NT2/D1 (cell line): ENCODE measurements at regions not wholly inside any gene's neighbourhood (a gene's known extent, or its start where the extent isn't known, plus 50 kb on each side); places are given as distances from the start of the nearest gene placed in this dataset.

ENCODE experiments used
- SUZ12 ChIP-seq: IDR thresholded peaks from 2 replicates; pipeline ENCODE4 v1.6.1; 2011; ENCODE audit not compliant: insufficient read length, insufficient read depth; ENCODE audit errors: extremely low read depth
- YY1 ChIP-seq: IDR thresholded peaks from 2 replicates; pipeline ENCODE4 v1.6.1; 2011; ENCODE audit not compliant: insufficient read length, insufficient read depth

DNA sequence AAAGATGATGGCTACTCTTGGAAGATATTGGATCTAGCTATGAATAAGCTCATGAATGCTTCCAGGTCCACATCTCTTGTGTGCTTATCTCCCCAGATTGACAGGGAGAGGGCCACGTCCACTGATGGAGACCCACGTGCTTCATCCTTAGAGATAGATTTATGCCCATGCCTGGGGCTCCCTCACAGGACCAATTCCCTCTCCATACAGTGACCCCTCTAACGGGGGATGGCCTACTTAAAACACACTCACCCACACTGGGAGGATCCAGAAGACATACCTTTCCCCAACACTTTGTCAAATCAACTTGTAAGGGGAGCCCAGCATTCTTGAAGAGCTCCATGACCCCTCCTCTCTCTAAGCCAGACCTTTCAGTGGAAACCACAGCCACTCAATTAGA is 169.7 kb upstream of the CDH5 start:
- TF ChIP-seq YY1 (no peak), SUZ12 (no peak)
